Activated T-cell treated with anti-CD3 and anti-CD28 coated beads for 48 hours (primary cell): ENCODE measurements at regions not wholly inside any gene's neighbourhood (a gene's known extent, or its start where the extent isn't known, plus 50 kb on each side); places are given as distances from the start of the nearest gene placed in this dataset.
A peak's percentile ranks its signal among the peaks of the same experiment; 100 is the strongest.
"Not testable (repeated sequence)": the region's sequence is repeated elsewhere in the genome, so short reads cannot be mapped to it uniquely, and the experiment has no call there.

Experiments used
- DNase-seq: peaks from one replicate; pipeline ENCODE4 v3.0.0-alpha.2; 2020; ENCODE audit warnings: low read depth

DNA sequence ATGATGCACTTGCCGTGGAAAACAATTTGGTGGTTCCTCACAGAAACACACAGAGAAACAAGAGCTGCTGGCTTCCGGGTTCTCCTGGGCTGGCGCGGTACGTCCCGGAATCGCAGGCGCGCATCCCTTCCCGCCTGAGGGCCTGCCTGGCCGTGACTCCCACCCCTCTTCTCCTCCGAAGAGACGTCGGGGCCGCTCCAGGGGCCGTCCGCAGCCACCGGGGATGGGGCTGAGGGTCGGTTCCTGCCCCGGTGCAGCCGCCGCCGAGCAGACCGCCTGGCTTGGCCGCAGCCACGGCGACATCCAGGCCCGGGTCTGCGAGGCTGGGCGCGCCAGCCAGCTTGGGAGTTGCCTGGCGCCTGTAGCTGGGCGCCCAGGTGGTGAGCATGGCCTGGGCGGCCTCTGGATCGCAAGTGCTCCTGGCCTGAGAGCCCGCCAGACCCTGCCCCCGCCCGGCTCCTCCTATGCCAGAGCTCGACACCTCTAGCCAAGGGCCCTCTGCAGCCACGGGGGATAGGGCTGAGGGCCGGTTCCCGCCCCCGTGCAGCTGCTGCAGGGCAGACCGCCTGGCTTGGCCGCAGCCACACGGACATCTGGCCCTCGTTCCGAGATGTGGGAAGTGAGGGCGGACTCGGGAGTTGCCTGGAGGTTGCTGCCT is 1647.5 kb downstream of the SPATA31A7 start:
- DNase-seq: peak; percentile 29

DNA sequence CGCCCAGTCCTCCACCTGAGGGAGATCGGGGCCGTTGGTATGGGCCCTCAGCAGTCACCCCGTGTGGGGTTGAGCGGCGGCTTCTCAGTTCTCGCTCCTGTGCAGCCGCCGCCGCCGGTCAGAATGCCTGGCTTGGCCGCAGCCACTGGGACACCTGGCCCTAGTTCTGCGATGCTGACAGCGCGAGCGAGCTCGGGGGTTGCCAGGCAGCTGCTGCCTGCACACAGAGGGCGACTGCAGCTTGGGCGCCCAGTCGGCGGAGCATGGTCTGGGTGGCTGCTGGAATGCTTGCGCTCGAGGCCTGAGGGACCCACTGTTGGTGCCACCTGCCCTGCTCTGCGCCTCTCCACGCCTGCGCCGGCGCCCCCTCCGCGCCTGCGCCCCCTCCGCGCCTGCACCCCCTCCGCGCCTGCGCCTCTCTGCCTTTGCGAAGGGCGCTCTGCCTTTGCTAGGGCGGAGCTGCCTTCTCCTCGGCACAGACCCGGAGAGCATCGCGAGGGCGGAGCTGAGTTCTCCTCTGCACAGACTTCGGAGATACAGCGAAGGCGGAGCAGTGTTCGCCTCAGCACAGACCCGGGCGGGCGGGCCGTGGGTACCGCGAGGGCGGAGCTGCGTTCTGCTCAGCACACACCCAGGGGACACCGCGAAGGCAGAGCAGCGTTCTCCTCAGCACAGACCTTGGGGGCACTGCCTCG is 1648.3 kb downstream of the SPATA31A7 start:
- peak; percentile 94 for DNase-seq

DNA sequence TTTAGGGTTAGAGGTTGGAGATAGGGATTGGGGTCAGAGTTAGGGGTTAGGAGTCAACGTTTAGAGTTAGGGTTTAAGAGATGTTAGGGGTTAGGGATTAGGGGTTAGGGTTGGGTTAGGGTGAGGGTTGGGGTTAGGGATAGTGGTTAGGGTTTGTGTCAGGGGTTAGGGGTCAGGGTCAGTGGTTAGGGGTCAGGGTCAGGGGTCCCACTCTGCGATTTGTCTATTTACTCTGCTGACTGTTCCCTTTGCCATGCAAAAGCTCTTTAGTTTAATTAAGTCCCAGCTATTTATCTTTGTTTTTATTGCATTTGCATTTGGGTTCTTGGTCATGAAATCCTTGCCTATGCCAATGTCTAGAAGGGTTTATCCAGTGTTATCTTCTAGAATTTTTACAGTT is 1649.3 kb downstream of the SPATA31A7 start:
- not testable (repeated sequence) for DNase-seq

DNA sequence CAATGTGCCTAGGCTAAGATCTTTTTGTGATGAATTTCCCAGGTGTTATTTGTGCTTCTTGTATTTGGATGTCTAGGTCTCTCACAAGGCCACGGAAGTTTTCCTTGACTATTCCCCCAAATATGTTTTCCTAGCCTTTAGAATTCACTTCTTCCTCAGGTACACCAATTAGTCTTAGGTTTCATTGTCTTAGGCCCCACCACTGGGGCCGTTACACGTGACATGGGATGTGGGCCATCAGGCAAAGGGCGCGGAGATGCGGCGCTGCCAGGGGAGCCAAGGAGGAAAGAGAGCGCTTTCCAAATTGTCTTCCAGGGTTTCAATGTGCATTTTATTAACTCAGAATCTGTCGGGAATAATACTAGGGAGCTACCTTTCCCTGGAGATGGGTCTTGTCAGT is 1653.3 kb downstream of the SPATA31A7 start:
- not testable (repeated sequence) for DNase-seq

DNA sequence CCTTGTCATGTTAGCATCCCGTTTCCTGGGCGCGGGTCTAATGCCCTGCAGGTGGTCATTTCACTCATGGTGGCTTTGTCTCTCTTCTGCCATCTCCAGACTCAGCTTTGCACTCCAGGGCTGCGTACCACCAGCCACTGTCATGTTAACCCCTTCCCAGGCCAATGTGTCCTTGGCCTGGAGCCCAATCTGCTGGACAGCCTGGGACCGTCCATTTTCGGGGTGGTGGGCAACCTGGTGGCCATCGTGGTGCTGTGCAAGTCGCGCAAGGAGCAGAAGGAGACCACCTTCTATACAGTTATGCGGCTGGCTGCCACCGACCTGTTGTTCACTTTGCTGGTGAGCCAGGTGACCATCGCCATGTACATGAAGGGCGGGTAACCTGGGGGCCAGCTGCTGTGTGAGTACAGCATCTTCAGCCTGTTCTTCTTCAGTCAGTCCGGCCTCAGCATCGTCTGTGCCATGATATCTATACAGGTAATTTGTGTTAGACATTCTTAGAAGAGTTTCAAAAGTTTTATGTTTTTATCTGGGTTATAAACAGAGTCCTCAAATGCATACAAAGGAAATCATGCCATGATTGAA is 1654.0 kb downstream of the SPATA31A7 start:
- DNase-seq: not testable (repeated sequence)

DNA sequence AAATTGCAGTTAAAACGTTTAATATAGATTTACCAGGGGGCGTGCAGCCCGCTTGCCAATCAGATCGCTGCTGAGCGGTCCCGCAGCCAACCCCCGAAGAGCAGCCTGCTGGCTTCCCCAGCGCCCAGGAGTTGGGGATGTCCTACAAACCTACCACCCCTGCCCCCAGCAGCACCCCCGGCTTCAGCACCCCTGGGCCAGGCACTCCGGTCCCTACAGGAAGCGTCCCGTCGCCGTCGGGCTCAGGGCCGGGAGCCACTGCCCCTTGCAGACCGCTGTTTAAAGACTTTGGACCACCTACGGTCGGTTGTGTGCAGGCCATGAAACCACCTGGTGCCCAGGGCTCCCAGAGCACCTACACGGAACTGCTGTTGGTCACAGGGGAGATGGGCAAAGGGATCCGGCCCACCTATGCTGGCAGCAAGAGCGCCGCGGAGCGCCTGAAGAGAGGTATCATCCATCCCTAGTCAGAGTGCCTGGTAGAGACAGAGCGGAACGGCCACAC is 1654.9 kb downstream of the SPATA31A7 start:
- not testable (repeated sequence) for DNase-seq

DNA sequence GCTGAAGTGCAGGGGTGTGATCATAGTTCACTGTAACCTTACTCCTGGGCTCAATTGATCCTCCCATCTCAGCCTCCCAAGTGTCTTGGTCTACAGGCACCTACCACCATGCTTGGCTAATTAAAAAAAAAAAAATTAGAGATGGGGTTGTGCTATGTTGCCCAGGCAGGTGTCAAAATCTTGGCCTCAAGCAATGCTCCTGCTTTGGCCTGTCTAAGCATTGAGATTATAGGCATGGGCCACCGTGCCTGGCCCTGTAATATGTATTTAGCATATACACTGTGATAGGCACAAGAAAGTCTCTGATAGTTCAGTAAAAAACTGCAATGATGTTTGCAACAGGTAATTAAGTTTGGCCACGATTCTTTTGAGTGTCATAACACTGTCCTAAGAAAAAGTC is 1658.4 kb downstream of the SPATA31A7 start:
- DNase-seq: not testable (repeated sequence)

DNA sequence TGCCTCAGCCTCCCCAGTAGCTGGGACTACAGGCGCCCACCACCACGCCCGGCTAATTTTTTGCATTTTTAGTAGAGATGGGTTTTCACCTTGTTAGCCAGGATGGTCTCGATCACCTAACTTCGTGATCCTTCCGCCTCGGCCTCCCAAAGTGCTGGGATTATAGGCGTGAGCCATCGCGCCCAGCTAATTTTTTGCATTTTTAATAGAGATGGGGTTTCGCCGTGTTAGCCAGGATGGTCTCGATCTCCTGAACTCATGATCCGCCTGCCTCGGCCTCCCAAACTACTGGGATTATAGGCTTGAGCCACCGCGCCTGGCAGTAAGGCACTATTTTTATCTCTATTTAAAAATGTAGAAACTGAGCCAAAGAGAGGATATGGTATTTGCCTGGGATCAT is 1660.2 kb downstream of the SPATA31A7 start:
- DNase-seq: not testable (repeated sequence)

DNA sequence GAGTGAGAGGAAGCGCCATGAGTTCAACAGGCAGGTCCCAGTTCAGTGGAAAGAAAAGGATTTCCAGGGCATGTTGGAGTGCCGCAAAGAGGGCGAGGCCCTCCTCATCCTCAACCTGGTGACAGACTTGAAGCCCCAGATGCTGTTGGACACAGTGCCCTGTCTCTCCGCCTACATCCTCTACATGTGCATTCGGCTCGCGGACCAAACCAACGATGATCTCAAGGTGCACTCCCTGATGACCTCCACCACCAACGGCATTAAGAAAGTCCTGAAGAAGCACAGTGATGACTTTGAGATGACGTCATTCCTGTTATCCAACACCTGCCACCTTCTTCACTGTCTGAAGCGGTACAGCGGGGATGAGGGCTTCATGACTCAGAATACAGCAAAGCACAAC is 1667.4 kb downstream of the SPATA31A7 start:
- DNase-seq: not testable (repeated sequence)

DNA sequence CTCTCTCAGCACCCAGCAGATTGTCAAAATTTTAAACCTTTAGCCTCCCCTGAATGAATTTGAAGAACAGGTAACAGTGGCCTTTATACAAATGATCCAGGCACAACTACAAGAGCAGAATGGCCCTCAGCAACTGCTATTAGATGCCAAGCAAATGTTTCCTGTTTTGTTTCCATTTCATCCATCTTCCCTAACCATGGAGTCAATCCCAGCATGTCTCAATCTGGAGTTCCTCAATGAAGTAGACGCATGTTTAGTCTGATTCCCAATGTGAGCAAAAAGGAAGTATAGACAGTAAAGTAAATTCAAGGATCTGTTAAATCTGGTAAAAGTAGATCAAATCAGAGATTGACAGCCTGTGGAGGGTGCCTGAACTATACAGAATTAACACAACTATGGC is 1668.4 kb downstream of the SPATA31A7 start:
- DNase-seq: not testable (repeated sequence)

DNA sequence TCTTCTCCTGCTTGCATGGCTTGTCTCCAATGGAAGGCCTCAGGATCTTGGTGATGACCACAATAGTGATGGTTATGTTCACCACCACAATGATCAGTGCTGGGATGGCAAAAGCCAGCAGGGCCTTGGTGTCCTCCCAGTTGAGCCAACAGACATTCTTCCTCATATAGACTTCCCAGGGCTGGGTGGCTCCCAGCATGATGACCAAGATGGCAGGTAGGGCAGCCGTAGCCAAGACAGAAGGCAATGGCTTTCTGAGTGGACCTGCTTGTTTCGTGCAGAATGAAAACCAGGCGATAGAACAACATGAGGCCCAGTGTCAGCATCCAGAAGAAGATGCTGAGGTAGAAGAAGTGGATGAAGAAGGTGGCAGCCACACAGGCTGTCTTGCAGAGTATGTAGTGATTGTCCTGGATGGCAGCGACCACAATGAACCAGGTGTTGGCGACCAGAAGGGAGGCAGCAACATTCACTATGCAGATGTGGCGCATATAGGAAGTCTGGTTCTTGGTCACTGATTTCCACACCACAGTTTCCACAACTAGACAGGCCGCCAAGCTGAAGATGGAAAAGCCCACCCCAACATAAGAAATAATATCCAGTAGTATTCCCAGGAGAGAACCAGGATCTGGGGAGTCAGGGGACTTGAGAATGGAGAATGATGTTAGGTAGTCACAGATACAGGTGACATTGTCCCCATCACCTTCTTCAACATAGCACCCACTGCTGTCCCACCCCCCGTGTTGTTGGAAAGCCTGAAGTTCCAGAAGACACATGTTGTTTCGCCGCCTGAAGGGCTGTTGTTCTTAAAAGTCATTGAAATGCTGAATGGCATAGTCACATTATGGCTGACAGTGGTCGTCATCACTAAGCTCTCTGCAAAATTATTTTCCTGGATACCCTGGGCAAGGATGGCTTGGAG is 1671.4 kb downstream of the SPATA31A7 start:
- not testable (repeated sequence) for DNase-seq

DNA sequence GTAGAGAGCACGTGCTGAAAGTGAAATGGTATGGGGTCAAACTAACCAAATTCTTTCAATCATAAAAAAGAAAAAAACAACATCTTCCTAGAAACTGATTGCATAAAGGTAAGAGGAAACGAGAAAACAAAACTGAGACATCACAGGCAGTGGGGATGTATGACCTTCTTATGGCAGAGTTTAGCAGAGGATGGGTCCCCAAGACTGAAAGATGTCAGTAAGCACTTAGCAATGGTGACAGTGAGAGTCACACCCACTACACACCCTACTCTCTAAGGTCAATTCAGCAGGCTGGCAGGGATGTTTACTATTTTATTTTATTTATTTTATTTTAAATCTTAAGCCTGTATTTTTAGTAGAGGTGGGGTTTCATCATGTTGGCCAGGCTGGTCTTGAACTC is 1672.3 kb downstream of the SPATA31A7 start:
- not testable (repeated sequence) for DNase-seq

DNA sequence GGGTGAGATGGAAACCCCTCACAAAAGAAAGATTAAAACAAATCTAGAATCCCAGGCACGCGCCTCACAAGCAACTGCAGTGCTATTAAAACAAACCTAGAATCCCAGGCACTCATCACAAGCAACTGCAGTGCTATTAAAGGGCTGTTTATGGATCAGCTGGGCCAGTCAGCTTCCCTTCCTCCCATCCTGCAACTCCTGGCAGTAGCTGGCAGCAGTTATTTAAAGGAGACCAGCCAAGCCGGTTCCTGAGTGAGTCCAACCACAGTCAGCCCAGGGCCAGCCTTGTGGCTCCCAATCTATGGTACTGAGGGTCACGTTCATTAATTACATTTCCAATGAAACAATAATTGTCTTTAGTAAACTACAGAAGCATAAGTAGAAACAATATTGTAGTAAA is 1673.5 kb downstream of the SPATA31A7 start:
- not testable (repeated sequence) for DNase-seq

DNA sequence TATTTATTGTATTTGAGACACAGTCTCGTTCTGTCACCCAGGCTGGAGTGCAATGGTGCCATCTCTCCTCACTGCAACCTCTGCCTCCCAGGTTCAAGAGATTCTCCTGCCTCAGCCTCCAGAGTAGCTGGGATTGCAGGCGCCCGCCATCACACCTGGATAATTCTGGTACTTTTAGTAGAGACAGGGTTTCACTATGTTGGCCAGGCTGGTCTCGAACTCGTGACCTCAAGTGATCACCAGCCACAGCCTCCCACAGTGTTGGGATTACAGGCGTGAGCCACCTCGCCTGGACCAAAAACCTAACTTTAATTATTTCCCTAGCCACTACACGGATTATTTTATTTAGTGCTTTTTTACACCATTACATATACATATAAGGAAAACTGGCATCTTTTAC is 1674.0 kb downstream of the SPATA31A7 start:
- not testable (repeated sequence) for DNase-seq

DNA sequence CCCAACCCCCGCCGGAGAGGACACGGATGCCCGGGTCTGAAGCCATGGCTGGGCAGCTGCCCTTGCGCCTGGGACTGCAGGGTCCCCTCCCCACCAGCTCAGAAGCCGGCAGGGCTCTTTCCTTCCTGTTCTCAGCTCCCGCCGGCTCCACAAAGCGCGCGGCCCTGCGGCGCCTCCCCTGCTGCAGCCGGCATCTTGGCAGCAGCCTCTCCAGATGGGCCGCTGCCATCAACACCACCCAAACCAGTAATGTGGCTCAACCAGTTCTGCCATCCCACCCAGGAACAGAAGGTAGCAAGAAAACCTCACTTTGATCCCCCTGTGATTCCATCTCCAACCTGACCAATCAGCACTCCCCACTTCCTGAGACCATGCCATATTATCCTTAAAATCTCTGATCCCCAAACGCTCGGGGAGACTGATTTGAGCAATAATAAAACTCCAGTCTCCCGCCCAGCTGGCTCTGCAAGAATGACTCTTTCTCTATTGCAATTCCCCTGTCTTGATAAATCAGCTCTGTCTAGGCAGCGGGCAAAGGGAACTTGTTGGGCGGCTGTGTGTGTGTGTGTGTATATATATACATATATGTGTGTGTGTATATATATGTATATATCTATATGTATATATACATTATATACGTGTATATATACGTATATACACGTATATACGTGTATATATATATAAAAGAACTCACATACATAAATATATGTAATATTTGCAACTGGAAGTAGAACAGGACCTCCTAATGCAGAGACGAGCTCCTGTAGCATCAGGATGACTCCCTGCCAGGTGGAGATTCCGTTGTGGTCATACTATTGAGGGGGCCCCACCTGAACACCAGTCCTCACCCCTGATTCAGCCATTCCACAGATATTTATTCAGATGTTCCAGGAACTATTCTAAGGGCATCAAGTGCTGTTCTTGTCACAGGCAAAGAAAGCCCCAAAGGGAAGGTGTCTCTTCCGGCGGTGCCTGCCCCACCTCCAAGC is 1674.9 kb downstream of the SPATA31A7 start:
- not testable (repeated sequence) for DNase-seq

DNA sequence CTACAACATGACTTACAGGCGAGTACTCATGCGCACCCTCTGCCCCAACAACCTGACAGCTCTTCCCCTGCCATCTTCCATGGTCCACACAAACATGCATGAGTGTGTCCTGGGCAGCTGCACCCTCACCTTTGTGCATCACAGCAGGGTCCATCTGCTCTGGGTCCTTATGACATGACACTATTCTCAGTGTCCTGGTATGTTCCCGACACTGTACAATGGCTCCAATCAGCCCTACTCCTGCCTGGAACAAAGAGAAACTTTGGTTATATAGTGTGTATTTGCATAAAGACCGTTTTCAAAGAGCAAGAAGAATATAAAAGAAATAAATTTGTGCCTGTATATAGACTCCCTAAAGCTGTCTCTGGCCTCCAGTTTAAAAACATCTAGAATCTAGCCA is 1679.2 kb downstream of the SPATA31A7 start:
- DNase-seq: not testable (repeated sequence)

DNA sequence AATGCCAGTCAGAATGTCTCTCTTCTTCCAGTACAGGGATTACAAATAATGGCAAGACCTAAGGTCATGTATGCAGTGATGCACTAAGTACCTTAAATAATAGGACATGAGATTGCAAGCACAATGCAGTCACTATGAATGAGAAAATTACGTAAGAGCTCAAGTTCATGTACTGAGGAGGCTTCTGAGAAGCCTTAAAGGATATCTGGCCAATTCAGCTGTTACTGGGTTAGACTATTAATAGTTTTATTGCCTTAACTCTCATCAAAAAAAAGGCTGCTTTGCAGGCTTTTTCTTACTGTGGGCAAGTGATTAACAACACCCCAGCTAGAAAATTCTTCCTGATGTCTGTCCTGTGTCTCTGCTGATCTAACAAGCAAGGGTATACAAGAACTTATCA is 1681.9 kb downstream of the SPATA31A7 start:
- DNase-seq: not testable (repeated sequence)

DNA sequence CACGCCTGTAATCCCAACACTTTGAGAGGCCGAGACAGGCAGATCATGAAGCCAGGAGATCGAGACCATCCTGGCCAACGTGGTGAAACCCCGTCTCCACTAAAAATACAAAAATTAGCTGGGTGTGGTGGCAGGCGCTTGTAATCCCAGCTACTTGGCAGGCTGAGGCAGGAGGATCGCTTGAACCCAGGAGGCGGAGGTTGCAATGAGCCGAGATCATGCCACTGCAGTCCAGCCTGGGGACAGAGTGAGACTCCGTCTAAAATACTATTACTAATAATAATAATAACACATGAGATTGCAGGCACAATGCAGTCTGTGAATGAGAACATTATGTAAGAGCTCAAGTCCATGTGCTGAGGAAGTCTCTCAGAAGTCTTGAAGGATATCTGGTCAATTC is 1684.4 kb downstream of the SPATA31A7 start:
- not testable (repeated sequence) for DNase-seq

DNA sequence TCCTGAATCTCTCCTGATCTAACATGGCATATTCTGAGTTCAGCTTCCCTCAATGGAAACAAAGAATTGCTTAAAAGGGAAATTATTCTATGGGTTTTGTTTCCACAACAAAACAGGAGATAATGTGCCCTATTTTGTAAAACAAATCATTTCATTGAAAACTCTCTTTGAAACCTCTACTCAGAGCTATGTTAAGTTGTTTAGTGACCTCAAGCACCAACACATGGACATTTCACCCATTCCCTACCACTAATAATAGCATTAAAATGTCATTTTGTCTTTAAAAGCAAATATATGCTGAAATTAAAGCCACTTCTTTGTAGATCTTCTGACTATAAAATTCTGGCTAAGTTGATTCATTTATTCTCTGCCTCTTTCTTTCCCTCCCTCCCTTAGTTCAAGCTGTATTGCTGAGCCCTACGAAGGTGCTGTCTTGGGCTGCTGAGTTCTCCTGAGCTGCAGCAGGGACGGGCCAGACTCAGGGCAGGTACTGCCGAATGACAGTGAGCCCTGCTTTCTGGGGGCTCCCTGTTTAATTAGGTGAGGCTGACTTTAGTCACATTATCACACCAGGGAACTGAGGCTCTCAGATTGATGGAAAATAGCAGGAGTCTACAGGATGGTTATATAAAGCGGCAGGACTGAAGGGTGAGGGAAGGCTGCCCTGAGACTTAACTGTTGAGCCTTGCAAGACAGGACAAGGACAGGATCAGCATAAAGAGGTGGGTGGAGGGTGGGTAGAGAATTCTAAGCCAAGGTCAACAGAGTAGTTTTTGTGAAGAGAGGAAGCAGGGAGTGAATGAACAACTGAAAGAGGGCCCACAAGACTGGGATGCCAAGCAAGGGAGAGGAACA is 1685.1 kb downstream of the SPATA31A7 start:
- not testable (repeated sequence) for DNase-seq

DNA sequence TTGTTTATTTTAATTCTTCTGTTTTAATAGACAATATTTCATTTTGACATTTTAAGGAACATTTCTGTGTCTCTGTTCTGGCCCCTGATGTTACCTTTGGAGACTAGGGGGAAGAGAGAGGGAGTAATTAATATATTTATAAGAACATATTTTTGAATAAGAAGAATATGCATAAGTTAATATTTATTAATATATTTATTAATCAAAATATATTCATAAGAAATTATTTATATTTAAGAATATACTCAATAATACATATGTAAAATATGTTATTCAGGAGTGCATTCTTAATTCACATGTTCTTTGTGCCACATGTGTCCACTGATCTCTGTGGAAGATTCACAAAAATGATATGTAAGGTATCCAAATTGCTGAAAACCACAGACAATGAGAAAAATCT is 1687.7 kb downstream of the SPATA31A7 start:
- DNase-seq: not testable (repeated sequence)
